ENCODE measurements at regions not wholly inside any gene's neighbourhood (a gene's known extent, or its start where the extent isn't known, plus 50 kb on each side); places are given as distances from the start of the nearest gene placed in this dataset.

GRCh38 chr13:110068176-110068473 lies 238.8 kb downstream of the COL4A1 start:
- TF ChIP-seq POLR2A (IDR thresholded peaks at IDR 0.05): no peak
- no peak for TF ChIP-seq CTCF (IDR thresholded peaks at IDR 0.05)

Data from esophagus squamous epithelium (tissue), 4 donors.